Neural crest cell (in vitro differentiated cells): ENCODE measurements at regions not wholly inside any gene's neighbourhood (a gene's known extent, or its start where the extent isn't known, plus 50 kb on each side); places are given as distances from the start of the nearest gene placed in this dataset.
A peak's percentile ranks its signal among the peaks of the same experiment; 100 is the strongest.

Experiments
- DNase-seq: peaks from one replicate; pipeline ENCODE4 v3.0.0; 2021; ENCODE audit warnings: low read depth, mixed read lengths, low spot score
- H3K27ac Mint-ChIP-seq: one replicate; pipeline ENCODE4 v1.8.0; 2021; ENCODE audit warnings: mild to moderate bottlenecking, mixed read lengths; ENCODE audit not compliant: unreplicated experiment
- H3K27me3 Mint-ChIP-seq: 2 replicates; pipeline ENCODE4 v1.8.0; 2021; ENCODE audit warnings: low read depth, mild to moderate bottlenecking, mixed read lengths
- H3K36me3 Mint-ChIP-seq: 2 replicates; pipeline ENCODE4 v1.8.0; 2021; ENCODE audit warnings: low read depth, mild to moderate bottlenecking, mixed read lengths
- H3K4me1 Mint-ChIP-seq: 2 replicates; pipeline ENCODE4 v1.8.0; 2021; ENCODE audit warnings: mixed read lengths
- H3K4me3 Mint-ChIP-seq: one replicate; pipeline ENCODE4 v1.8.0; 2021; ENCODE audit warnings: mild to moderate bottlenecking, mixed read lengths
- H3K9me3 Mint-ChIP-seq: 2 replicates; pipeline ENCODE4 v1.8.0; 2021; ENCODE audit warnings: mixed read lengths
- TF ChIP-seq, protein P1 (sequence below): fragments of 200-600 bp; sonication (generic); conservative IDR thresholded peaks from 2 replicates; pipeline ENCODE4 v1.5.0; 2021; ENCODE audit warnings: antibody characterized with exemption, mild to moderate bottlenecking

DNA sequence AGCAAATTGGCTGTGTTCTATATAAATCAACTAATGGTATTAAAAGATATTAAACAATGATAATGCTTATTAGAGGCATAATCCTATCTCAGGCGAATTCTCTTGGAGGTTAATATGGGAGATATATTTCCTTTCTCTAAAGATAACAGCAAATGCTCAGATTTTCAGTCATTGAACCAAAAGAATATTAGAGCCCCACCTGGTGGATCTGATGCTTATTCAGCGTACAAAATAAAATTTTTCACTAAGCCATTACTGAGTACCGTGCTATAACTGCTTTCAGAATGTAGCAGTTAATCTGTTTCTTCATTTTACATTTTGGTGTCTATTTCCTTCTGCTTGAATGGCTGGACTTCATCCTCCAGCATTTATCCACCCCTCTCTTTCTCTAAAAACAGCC is 143.3 kb upstream of the IPO5 start:
- Mint-ChIP-seq H3K9me3 (peaks cover 3% of the 10 kb centered on the region), H3K27me3 (peaks cover 19% of the 10 kb centered on the region), H3K36me3 (no peaks in the 10 kb centered on the region), H3K27ac (no peak overlapping the region), H3K4me3 (no peak overlapping the region), H3K4me1 (no peaks in the 10 kb centered on the region)
- TF ChIP-seq, protein P1, sequence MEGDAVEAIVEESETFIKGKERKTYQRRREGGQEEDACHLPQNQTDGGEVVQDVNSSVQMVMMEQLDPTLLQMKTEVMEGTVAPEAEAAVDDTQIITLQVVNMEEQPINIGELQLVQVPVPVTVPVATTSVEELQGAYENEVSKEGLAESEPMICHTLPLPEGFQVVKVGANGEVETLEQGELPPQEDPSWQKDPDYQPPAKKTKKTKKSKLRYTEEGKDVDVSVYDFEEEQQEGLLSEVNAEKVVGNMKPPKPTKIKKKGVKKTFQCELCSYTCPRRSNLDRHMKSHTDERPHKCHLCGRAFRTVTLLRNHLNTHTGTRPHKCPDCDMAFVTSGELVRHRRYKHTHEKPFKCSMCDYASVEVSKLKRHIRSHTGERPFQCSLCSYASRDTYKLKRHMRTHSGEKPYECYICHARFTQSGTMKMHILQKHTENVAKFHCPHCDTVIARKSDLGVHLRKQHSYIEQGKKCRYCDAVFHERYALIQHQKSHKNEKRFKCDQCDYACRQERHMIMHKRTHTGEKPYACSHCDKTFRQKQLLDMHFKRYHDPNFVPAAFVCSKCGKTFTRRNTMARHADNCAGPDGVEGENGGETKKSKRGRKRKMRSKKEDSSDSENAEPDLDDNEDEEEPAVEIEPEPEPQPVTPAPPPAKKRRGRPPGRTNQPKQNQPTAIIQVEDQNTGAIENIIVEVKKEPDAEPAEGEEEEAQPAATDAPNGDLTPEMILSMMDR: peak; percentile 70
- no peak for DNase-seq

DNA sequence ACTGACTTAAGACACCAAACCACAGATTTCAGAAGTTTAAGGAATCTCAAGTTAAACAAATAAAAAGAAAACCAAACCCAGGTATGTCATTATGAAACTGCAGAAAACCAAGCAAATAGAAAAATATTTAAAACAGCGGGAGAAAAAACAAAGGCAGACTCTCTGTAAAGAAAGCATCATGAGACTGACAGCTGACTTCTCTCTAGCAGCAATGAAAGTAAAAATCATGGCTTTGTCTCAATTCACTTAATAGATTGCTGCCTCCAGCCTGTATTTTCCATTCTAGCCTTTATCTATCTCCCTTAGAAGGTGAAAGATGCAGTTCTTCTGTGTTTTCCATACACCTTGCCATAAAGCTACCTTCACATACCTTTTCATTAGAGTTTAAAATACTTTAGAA is 131.1 kb upstream of the IPO5 start:
- Mint-ChIP-seq H3K27me3 (peaks cover 2% of the 10 kb centered on the region), H3K9me3 (peaks cover 9% of the 10 kb centered on the region), H3K4me3 (no peak overlapping the region), H3K4me1 (no peaks in the 10 kb centered on the region), H3K27ac (no peak overlapping the region), H3K36me3 (no peaks in the 10 kb centered on the region)
- TF ChIP-seq, protein P1: no peak
- DNase-seq: no peak

DNA sequence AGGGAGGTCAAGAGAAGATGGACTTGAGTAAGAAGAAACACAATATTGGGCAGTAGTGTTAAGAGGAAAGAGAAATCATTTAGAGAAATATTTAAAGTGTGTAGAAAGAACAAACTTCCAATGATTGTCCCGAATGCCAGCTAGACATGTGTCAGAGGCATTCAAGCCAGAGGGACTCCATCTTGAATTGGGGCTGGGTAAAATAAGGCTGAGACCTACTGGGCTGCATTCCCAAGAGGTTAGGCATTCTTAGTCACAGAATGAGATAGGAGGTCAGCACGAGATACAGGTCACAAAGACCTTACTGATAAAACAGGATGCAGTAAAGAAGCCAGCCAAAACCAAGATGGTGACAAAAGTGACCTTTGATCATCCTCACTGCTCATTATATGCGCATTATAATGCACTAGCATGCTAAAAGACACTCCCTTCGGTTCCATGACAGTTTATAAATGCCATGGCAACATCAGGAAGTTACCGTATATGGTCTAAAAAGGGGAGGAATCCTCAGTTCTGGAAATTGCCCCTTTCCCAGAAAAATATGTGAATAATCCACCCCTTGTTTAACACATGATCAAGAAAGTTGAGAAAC is 127.0 kb upstream of the IPO5 start:
- no peak for DNase-seq
- no peak overlapping the region for H3K27ac Mint-ChIP-seq
- no peaks in the 10 kb centered on the region for H3K36me3 Mint-ChIP-seq
- peaks cover 13% of the 10 kb centered on the region for H3K9me3 Mint-ChIP-seq
- TF ChIP-seq, protein P1: no peak
- no peaks in the 10 kb centered on the region for H3K27me3 Mint-ChIP-seq
- no peak overlapping the region for H3K4me3 Mint-ChIP-seq
- H3K4me1 Mint-ChIP-seq: no peaks in the 10 kb centered on the region

DNA sequence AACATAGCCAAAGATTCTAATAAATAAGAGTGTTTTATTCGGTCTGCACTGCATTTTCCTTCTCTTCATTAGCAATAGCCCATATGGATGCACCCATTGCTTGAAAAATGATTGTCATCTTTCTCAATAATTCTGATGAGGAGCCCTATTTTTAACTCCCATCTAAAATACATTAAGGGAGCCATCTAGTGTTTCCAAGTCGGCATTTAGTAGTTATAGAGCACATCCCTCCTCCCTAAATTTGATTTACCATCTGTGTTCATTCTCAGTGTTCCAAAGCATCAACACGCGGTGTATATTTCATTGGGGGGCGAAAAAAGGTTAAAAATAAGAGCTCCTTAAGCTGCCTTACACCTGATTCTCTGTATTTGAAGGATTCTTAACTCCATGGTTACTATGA is 119.2 kb upstream of the IPO5 start:
- Mint-ChIP-seq H3K9me3 (peaks cover 11% of the 10 kb centered on the region), H3K4me1 (no peaks in the 10 kb centered on the region), H3K4me3 (no peak overlapping the region), H3K36me3 (peaks cover 4% of the 10 kb centered on the region), H3K27ac (no peak overlapping the region), H3K27me3 (no peaks in the 10 kb centered on the region)
- TF ChIP-seq, protein P1: no peak
- DNase-seq: no peak

DNA sequence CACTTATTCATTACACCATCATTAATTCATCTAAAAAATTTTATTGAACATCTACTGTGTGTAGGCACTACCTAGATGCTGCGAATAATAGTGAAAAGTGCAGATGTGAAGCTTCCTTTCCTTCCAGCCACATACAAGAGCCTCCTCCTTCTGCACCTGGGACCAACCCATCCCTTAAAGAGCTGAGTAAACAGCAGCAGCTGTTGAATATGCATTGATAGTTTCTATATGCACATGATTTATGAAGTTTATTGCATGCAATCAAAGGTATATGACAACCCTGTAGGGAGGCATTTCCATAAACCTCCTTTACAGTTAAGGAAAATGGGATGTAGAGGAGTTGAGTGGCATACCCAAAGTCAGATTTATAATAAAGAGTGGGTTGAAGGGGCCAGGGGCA is 110.3 kb upstream of the IPO5 start:
- H3K9me3 Mint-ChIP-seq: no peaks in the 10 kb centered on the region
- H3K27me3 Mint-ChIP-seq: no peaks in the 10 kb centered on the region
- no peaks in the 10 kb centered on the region for H3K4me1 Mint-ChIP-seq
- H3K27ac Mint-ChIP-seq: no peak overlapping the region
- H3K36me3 Mint-ChIP-seq: no peaks in the 10 kb centered on the region
- DNase-seq: no peak
- no peak overlapping the region for H3K4me3 Mint-ChIP-seq
- TF ChIP-seq, protein P1: no peak
